Endodermal cell (in vitro differentiated cells): ENCODE measurements at regions not wholly inside any gene's neighbourhood (a gene's known extent, or its start where the extent isn't known, plus 50 kb on each side); places are given as distances from the start of the nearest gene placed in this dataset.

ENCODE experiments used
- DNase-seq: peaks from one replicate; pipeline ENCODE4 v3.0.0-alpha.2; 2017
- H3K27ac ChIP-seq: 2 replicates; pipeline ENCODE4 v1.5.1; 2013; ENCODE audit warnings: mild to moderate bottlenecking, low read depth, low read length, moderate library complexity
- H3K27me3 ChIP-seq: 2 replicates; pipeline ENCODE4 v1.6.1; 2013; ENCODE audit warnings: mild to moderate bottlenecking, low read length, moderate library complexity; ENCODE audit not compliant: insufficient read depth, control insufficient read depth, poor library complexity, severe bottlenecking
- H3K36me3 ChIP-seq: 2 replicates; pipeline ENCODE4 v1.7.0; 2013; ENCODE audit warnings: mild to moderate bottlenecking, low read length, moderate library complexity; ENCODE audit not compliant: control insufficient read depth, insufficient read depth
- H3K4me1 ChIP-seq: one replicate; pipeline ENCODE4 v1.7.0; 2013; ENCODE audit warnings: low read length; ENCODE audit not compliant: control insufficient read depth, insufficient read depth
- H3K4me3 ChIP-seq: 2 replicates; pipeline ENCODE4 v1.5.1; 2013; ENCODE audit warnings: mild to moderate bottlenecking, low read length, moderate library complexity
- H3K9ac ChIP-seq: 2 replicates; pipeline ENCODE4 v1.6.1; 2013; ENCODE audit warnings: mild to moderate bottlenecking, low read length, moderate library complexity; ENCODE audit not compliant: poor library complexity, severe bottlenecking; ENCODE audit errors: extremely low read depth
- H3K9me3 ChIP-seq: 2 replicates; pipeline ENCODE4 v1.6.1; 2013; ENCODE audit warnings: mild to moderate bottlenecking, low read length, moderate library complexity; ENCODE audit not compliant: control insufficient read depth
- H3K27ac Mint-ChIP-seq: 2 replicates; pipeline ENCODE4 v1.8.0; 2020; ENCODE audit warnings: mixed read lengths
- H3K27me3 Mint-ChIP-seq: 2 replicates; pipeline ENCODE4 v1.8.0; 2021; ENCODE audit warnings: mild to moderate bottlenecking, mixed read lengths; ENCODE audit not compliant: insufficient read depth
- H3K36me3 Mint-ChIP-seq: 2 replicates; pipeline ENCODE4 v1.8.0; 2020; ENCODE audit warnings: low read depth, mixed read lengths
- H3K4me1 Mint-ChIP-seq: 2 replicates; pipeline ENCODE4 v1.8.0; 2020; ENCODE audit warnings: mixed read lengths
- H3K4me3 Mint-ChIP-seq: 2 replicates; pipeline ENCODE4 v1.8.0; 2020; ENCODE audit warnings: mild to moderate bottlenecking, moderate library complexity, mixed read lengths
- H3K9me3 Mint-ChIP-seq: 2 replicates; pipeline ENCODE4 v1.8.0; 2020; ENCODE audit warnings: mild to moderate bottlenecking, mixed read lengths
- CTCF ChIP-seq: fragments of 200-600 bp; sonication (generic); conservative IDR thresholded peaks from 2 replicates; pipeline ENCODE4 v1.5.0; 2021; ENCODE audit warnings: antibody characterized with exemption, mild to moderate bottlenecking
- WGBS, 2 experiments: methylation state at CpG; one replicate each; pipeline versions ENCODE4 v1.1.5 to v1.1.7; 2013; ENCODE audit warnings: missing lambda C conversion rate in 2 of 2, mixed read lengths in 1 of 2; ENCODE audit not compliant: insufficient coverage in 1 of 2, insufficient read length in 1 of 2; 5-methylcytosine and 5-hydroxymethylcytosine counted together

- H3K4me3 ChIP-seq = no peak overlapping the region
- TF ChIP-seq CTCF = peak; percentile 93
- Mint-ChIP-seq H3K4me1 (peaks cover 3% of the 10 kb centered on the region), H3K4me3 (no peak overlapping the region), H3K27me3 (no peaks in the 10 kb centered on the region), H3K9me3 (no peaks in the 10 kb centered on the region), H3K36me3 (no peaks in the 10 kb centered on the region), H3K27ac (no peak overlapping the region)
- H3K36me3 ChIP-seq = no peaks in the 10 kb centered on the region
- H3K4me1 ChIP-seq = no peaks in the 10 kb centered on the region
- H3K27me3 ChIP-seq = no peaks in the 10 kb centered on the region
- no peak overlapping the region for H3K9ac ChIP-seq
- H3K27ac ChIP-seq = no peak overlapping the region
- 83 to 94% methylated on average over 6 to 13 of the region's 13 CpGs for WGBS, 2 experiments
- DNase-seq = peak; percentile 90
- H3K9me3 ChIP-seq = no peaks in the 10 kb centered on the region
These were observed 274.5 kb downstream of the CTH start for GRCh38 chr1:70685300-70686286.

- H3K9me3 ChIP-seq = no peaks in the 10 kb centered on the region
- 91 to 100% methylated on average over 1 of the region's 1 CpG for WGBS, 2 experiments
These were observed 277.5 kb downstream of the CTH start for GRCh38 chr1:70688580-70688979.

More at GRCh38 chr1:70688580-70688979, 277.5 kb downstream of the CTH start:
- no peaks in the 10 kb centered on the region for H3K9me3 Mint-ChIP-seq
- peaks cover 3% of the 10 kb centered on the region for H3K4me1 Mint-ChIP-seq
- no peaks in the 10 kb centered on the region for H3K36me3 Mint-ChIP-seq
- no peaks in the 10 kb centered on the region for H3K27me3 ChIP-seq
- H3K27ac Mint-ChIP-seq = no peak overlapping the region
- H3K27me3 Mint-ChIP-seq = peaks cover 3% of the 10 kb centered on the region
- H3K27ac ChIP-seq = no peak overlapping the region
- H3K9ac ChIP-seq = no peak overlapping the region
- DNase-seq = no peak
- no peak overlapping the region for H3K4me3 ChIP-seq
- H3K4me1 ChIP-seq = no peaks in the 10 kb centered on the region
- H3K4me3 Mint-ChIP-seq = no peak overlapping the region
- TF ChIP-seq CTCF = no peak
- H3K36me3 ChIP-seq = no peaks in the 10 kb centered on the region
